Sigmoid colon (tissue), 4 donors: ENCODE measurements at regions not wholly inside any gene's neighbourhood (a gene's known extent, or its start where the extent isn't known, plus 50 kb on each side); places are given as distances from the start of the nearest gene placed in this dataset.
"Not testable (repeated sequence)": the region's sequence is repeated elsewhere in the genome, so short reads cannot be mapped to it uniquely, and the experiment has no call there.

Source experiments
- CTCF ChIP-seq, 4 experiments: fragments of 450-650 bp in 3 of 4; fragments of 200-600 bp in 1 of 4; IDR thresholded peaks; one replicate each; pipeline ENCODE4 v1.5.1; 2016 to 2019; ENCODE audit warnings: antibody characterized with exemption in 4 of 4, mild to moderate bottlenecking in 3 of 4, moderate library complexity in 2 of 4
- POLR2A ChIP-seq, 2 donors: fragments of 450-650 bp; IDR thresholded peaks; one replicate each; pipeline ENCODE4 v1.6.1; 2016; ENCODE audit warnings: antibody characterized with exemption in 2 of 2, mild to moderate bottlenecking in 2 of 2, moderate library complexity in 2 of 2
- POLR2AphosphoS5 ChIP-seq, 4 donors: sonication (generic); formaldehyde crosslinking; IDR thresholded peaks; one replicate each; pipeline ENCODE4 v1.6.1; 2017; ENCODE audit warnings: antibody characterized with exemption in 4 of 4

GRCh38 chr11:121977914-121978313 lies 138.1 kb downstream of the BLID start:
- not testable (repeated sequence) for TF ChIP-seq CTCF, POLR2A, POLR2AphosphoS5 (IDR thresholded peaks at IDR 0.05)
